ENCODE measurements at regions not wholly inside any gene's neighbourhood (a gene's known extent, or its start where the extent isn't known, plus 50 kb on each side); places are given as distances from the start of the nearest gene placed in this dataset.
"Not testable (repeated sequence)": the region's sequence is repeated elsewhere in the genome, so short reads cannot be mapped to it uniquely, and the experiment has no call there.

DNA sequence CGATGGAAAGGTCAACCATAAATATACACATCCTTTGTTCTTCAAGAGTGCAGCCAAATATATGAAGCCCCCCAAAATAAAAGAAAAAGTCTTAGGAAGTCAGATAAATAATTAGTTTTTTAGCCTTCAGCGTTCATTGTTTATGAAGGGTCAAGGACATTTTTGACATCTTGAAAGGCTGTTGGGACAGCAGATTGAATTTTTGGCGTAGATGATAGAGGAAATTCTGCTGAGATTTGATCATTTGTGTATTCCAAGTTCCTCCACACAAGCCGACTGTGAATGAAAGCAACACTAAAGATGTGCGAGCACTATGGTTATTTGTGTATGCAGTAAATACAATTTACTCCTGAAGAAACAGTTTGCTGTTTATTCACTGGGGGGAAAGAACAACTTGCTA is 177.8 kb upstream of the PARD3B start:
- no peak for DNase-seq

DNA sequence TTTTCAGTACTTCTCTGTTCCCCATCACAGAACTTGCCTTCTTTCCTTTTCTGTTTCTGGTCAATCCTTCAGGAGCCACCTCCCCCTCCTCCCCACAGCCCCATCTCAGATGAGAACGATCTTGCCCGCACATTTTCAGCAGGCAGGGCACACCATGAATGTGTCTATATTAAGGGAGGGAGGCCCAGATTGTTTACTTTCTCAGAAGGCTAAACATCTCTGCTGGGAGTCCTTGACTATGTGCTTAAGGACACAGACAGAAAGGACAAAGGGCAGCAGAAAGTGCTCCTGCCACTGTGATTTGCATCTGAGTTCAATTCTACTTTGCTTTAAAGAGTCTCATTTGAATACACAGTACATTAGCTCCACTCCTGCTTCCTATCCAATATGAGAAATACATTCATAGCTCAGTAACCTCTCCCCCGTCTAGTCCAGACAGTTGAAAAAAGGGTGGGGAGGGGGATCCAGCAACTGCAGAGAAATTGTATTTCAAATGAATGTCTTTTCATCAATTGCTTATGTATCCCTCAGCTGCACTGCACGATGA is 175.0 kb upstream of the PARD3B start:
- no peak for DNase-seq

DNA sequence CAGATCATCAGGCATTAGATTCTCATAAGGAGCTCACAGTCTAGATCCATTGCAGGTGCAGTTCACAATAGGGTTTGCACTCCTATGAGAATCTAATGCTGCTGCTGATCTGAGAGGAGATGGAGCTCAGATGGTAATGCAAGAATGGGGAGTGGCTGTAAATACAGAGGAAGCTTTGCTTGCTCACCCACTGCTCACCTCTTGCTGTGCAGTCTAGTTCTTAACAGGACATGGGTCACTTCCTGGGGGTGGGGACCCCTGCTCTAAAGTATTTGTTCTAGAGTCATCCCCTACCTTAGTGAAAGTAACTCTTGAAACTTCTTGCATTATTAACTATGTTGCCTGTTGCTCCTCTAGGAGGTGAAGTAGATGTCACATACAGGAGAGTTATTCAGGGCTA is 171.3 kb upstream of the PARD3B start:
- no peak for DNase-seq

GRCh38 chr2:204380141-204380881 is 165.0 kb upstream of the PARD3B start:
- no peak for DNase-seq

DNA sequence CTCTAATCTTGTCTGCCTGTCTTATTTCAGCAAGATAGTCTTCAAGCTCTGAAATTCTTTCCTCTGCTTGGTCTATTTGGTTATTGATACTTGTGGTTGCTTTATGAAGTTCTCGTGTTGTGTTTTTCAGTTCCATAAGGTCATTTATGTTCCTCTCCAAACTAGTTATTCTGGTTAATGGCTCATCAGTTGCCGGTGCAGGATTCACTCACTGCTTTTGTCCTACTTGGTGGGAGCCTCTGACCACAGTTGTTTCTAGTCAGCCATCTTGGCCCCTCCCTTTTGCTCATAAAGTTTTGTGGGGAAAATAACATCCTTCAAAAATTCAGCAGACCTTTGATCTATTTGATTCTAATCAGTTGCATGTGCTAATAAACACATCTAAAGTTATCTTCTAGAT is 158.6 kb upstream of the PARD3B start:
- DNase-seq: no peak

DNA sequence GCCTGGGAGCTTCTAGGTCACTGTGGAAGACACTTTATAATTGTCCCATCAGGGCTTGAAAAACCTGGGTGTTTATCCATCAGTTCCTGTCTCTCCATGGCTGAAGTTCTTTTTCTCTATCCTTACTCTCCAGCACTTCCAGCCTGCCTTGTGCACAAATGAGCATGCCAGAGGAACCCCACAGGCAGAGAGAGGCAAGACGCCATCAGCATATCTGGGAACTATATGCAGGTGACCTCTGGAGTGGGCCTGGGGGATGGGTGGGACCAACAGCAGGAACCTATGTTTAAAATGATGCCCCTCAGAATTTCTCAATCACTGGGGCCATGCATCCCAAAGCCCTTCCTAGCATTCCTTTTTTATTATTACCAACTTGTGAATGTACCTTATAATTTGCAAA is 156.2 kb upstream of the PARD3B start:
- DNase-seq: no peak

DNA sequence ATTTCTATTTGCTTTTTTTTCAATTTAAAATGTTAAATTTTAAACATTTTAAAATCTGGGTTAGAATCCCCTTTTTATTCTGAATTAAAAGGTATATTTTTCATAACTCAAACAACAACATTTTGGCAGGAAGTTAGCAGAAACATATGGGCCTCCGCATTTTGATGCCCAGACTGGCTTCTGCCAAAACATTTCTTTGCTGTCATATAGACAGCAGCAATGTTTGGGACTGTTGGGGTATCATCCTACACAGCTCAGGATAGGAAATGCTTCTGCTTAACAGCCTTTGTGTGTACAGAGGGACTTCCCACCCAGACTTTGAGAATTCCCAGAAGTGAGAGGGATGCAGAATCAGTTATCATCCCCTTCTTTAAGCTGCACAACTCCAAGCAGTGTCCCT is 155.4 kb upstream of the PARD3B start:
- DNase-seq: no peak

GRCh38 chr2:204395539-204395938 is 149.7 kb upstream of the PARD3B start:
- DNase-seq: no peak

- no peak for DNase-seq
Measured at GRCh38 chr2:204401114-204401513, 144.2 kb upstream of the PARD3B start.

GRCh38 chr2:204407204-204408014 is 137.9 kb upstream of the PARD3B start:
- DNase-seq: no peak

DNA sequence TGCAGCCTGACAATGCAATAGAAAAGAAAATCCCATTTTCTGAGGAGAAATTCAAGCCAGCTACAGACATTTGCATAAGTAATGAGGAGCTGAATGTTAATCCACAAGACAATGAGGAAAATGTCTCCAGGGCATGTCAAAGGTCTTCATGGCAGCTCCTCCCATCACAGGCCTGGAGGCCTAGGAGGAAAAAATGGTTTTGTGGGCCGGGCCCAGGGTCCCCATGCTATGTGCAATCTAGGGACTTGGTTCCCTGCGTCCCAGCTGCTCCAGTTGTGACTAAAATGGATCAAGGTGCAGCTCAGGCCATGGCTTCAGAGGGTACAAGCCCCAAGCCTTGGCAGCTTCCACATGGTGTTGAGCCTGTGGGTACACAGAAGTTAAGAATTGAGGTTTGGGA is 132.5 kb upstream of the PARD3B start:
- DNase-seq: not testable (repeated sequence)

GRCh38 chr2:204415406-204416181 is 129.7 kb upstream of the PARD3B start:
- no peak for DNase-seq

DNA sequence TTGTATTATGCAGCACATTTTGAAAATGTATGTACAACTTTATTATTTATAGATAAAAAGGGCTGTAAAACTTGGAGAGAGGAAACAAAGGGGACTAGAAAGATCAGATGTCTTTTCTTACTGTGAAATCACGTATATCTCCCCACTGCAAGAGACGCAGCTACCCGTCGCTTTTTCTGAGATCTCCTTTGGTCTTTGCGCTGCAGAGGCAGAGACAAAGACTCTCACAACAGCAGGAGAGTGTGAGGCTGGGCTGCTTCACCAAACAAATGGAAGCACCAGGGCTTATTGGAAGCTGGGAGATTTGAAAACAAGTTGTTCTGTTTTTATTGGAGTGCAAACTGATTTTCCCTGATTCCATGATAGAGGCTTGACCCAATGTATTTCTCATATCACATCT is 129.0 kb upstream of the PARD3B start:
- DNase-seq: no peak

GRCh38 chr2:204425821-204426220 is 119.5 kb upstream of the PARD3B start:
- no peak for DNase-seq

- DNase-seq: no peak
Measured at GRCh38 chr2:204428675-204429074, 116.6 kb upstream of the PARD3B start.

DNA sequence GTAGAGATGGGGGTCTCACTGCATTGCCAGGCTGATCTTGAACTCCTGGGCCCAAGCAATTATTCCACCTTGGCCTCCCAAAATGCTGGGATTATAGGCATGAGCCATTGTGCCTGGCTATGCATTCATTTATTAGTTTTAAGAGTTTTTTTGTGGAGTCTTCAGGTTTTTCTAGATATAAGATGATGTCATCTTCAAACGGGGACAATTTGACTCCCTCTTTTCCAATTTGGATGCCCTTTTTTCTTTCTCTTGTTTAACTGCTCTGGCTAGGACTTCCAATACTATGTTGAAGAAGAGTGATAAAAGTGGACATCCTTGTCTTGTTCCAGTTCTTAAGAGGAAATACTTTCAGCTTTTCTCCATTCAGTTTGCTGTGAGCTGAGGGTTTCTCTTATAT is 113.7 kb upstream of the PARD3B start:
- no peak for DNase-seq

- no peak for DNase-seq
Measured at GRCh38 chr2:204432196-204432595, 113.1 kb upstream of the PARD3B start.

DNA sequence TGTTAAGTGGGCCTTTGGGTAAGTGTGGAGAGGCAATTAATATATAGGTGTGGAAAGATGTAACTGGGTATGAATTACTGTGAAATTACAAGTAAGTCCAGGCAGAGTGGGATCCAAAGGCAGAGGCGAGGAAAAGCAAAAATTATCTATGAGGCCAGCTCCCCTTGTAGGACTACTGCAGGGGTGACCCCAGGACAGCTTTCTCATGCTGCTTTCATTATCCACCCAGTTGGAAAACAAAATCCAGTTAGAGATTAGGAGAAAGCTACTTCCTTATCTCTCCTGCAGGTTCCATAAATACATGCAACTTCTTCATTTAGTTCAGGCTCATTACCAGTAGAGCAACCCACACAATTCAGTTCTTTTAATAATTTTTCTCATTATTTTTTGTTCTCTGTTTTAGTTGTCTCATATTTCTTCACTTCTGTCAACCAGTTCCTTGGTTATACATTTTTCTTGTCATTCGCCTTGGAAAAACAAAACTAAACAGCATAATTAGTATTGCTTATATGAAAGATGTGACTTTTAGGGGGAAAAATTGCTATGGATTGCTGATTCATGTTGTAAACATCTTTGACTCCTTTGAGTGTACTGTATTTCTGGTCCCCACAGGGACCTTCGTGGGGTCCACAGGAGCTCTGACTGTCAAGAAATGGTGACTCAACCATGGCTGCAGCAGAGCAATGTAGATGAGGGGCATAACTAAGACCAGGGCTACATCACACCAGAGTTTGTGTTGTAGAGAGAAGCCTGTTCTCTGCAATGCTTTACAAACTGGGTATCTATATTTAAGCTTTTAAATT is 110.4 kb upstream of the PARD3B start:
- DNase-seq: no peak

- DNase-seq: no peak
Measured at GRCh38 chr2:204436230-204436629, 109.0 kb upstream of the PARD3B start.

- DNase-seq: no peak
Measured at GRCh38 chr2:204437408-204437807, 107.9 kb upstream of the PARD3B start.

GRCh38 chr2:204437815-204438756 is 107.2 kb upstream of the PARD3B start:
- no peak for DNase-seq

Measured in stimulated activated CD4-positive, alpha-beta T cell treated with anti-CD3 and anti-CD28 coated beads, Interleukin-1b, Interleukin-23, amount 100 ng/mL, for 48 hours (primary cell).